ENCODE measurements at regions not wholly inside any gene's neighbourhood (a gene's known extent, or its start where the extent isn't known, plus 50 kb on each side); places are given as distances from the start of the nearest gene placed in this dataset.

GRCh38 chr10:90321132-90321816 lies 536.6 kb downstream of the HTR7 start:
- WGBS (ENCODE audit: insufficient coverage), result 93% methylated on average over 2 of the region's 3 CpGs
- no peak overlapping the region for H3K4me3 Mint-ChIP-seq
- intact Hi-C loops (cut with micrococcal nuclease), result no loop called here
- no peaks in the 10 kb centered on the region for H4K20me1 ChIP-seq (ENCODE audit: control insufficient read depth, insufficient read depth, low read length, poor library complexity, severe bottlenecking)
- CTCF ChIA-PET, result no interaction called here
- H3K27ac Mint-ChIP-seq, result no peak overlapping the region
- H3K36me3 ChIP-seq (replicated peaks in 1 of 2; ENCODE audit: control extremely low read depth in 1 of 2, control insufficient read depth in 1 of 2, extremely low read depth in 1 of 2, insufficient read depth in 2 of 2, low read length in 1 of 2), result no peaks in the 10 kb centered on the region
- no peak overlapping the region for H2AFZ ChIP-seq (ENCODE audit: insufficient read depth, low read depth, low read length, poor library complexity, severe bottlenecking)
- no peaks in the 10 kb centered on the region for H3K27me3 ChIP-seq (replicated peaks in 1 of 4; ENCODE audit: control extremely low read depth in 1 of 4, control insufficient read depth in 3 of 4, insufficient read depth in 4 of 4, low read length in 3 of 4)
- no peaks in the 10 kb centered on the region for H3K9me3 ChIP-seq (ENCODE audit: control extremely low read depth in 1 of 3, control insufficient read depth in 2 of 3, insufficient read depth in 1 of 3, low read length in 2 of 3)
- no peak for DNase-seq
- H3K79me2 ChIP-seq (ENCODE audit: control insufficient read depth, insufficient read depth, low read length), result no peaks in the 10 kb centered on the region
- no peaks in the 10 kb centered on the region for H3K4me1 ChIP-seq (ENCODE audit: control insufficient read depth in 2 of 2, insufficient read depth in 2 of 2, low read length in 2 of 2)
- H3K4me2 ChIP-seq (replicated peaks; ENCODE audit: low read depth, low read length, poor library complexity, severe bottlenecking), result no peak overlapping the region
- H3K27me3 Mint-ChIP-seq, result peaks cover 21% of the 10 kb centered on the region
- no peak for ATAC-seq (ENCODE audit: low read depth)
- H3K9ac ChIP-seq (ENCODE audit: low read length), result no peak overlapping the region
- H3K27ac ChIP-seq (ENCODE audit: low read length in 2 of 2), result no peak overlapping the region
- TF ChIP-seq EZH2 (IDR thresholded peaks at IDR 0.05; ENCODE audit: borderline replicate concordance, insufficient read depth, low read depth, low read length, poor library complexity, severe bottlenecking), result no peak
- TF ChIP-seq CTCF (IDR thresholded peaks at IDR 0.05), result no peak
- POLR2A ChIA-PET, result no interaction called here
- H3K9me3 Mint-ChIP-seq (ENCODE audit: insufficient read depth), result no peaks in the 10 kb centered on the region
- no peaks in the 10 kb centered on the region for H3K4me1 Mint-ChIP-seq
- H3K4me3 ChIP-seq (ENCODE audit: control extremely low read depth in 1 of 5, extremely low read depth in 1 of 5, insufficient read depth in 1 of 5, low read depth in 2 of 5, low read length in 4 of 5), result no peak overlapping the region

- Histone ChIP-seq H3K9me3 (ENCODE audit: control extremely low read depth in 1 of 3, control insufficient read depth in 2 of 3, insufficient read depth in 1 of 3, low read length in 2 of 3) (no peaks in the 10 kb centered on the region), H3K4me2 (replicated peaks; ENCODE audit: low read depth, low read length, poor library complexity, severe bottlenecking) (no peak overlapping the region), H3K79me2 (ENCODE audit: control insufficient read depth, insufficient read depth, low read length) (no peaks in the 10 kb centered on the region), H3K4me1 (ENCODE audit: control insufficient read depth in 2 of 2, insufficient read depth in 2 of 2, low read length in 2 of 2) (no peaks in the 10 kb centered on the region), H3K36me3 (replicated peaks in 1 of 2; ENCODE audit: control extremely low read depth in 1 of 2, control insufficient read depth in 1 of 2, extremely low read depth in 1 of 2, insufficient read depth in 2 of 2, low read length in 1 of 2) (no peaks in the 10 kb centered on the region), H3K27ac (ENCODE audit: low read length in 2 of 2) (no peak overlapping the region), H3K9ac (ENCODE audit: low read length) (no peak overlapping the region), H2AFZ (ENCODE audit: insufficient read depth, low read depth, low read length, poor library complexity, severe bottlenecking) (no peak overlapping the region), H3K4me3 (ENCODE audit: control extremely low read depth in 1 of 5, extremely low read depth in 1 of 5, insufficient read depth in 1 of 5, low read depth in 2 of 5, low read length in 4 of 5) (no peak overlapping the region), H3K27me3 (replicated peaks in 1 of 4; ENCODE audit: control extremely low read depth in 1 of 4, control insufficient read depth in 3 of 4, insufficient read depth in 4 of 4, low read length in 3 of 4) (no peaks in the 10 kb centered on the region), H4K20me1 (ENCODE audit: control insufficient read depth, insufficient read depth, low read length, poor library complexity, severe bottlenecking) (no peaks in the 10 kb centered on the region)
- no peaks in the 10 kb centered on the region for H3K9me3 Mint-ChIP-seq (ENCODE audit: insufficient read depth)
- peaks cover 14% of the 10 kb centered on the region for H3K27me3 Mint-ChIP-seq
- ATAC-seq (ENCODE audit: low read depth) (no peak), DNase-seq (no peak)
- ChIA-PET CTCF (no interaction called here), POLR2A (no interaction called here)
- intact Hi-C loops (cut with micrococcal nuclease), result no loop called here
- H3K27ac Mint-ChIP-seq, result no peak overlapping the region
- H3K4me3 Mint-ChIP-seq, result no peak overlapping the region
- H3K4me1 Mint-ChIP-seq, result no peaks in the 10 kb centered on the region
- WGBS (ENCODE audit: insufficient coverage), result no CpG with 5 or more reads among the region's 2 CpGs
- no peak for TF ChIP-seq CTCF (IDR thresholded peaks at IDR 0.05)
- TF ChIP-seq EZH2 (IDR thresholded peaks at IDR 0.05; ENCODE audit: borderline replicate concordance, insufficient read depth, low read depth, low read length, poor library complexity, severe bottlenecking), result no peak
Measured at GRCh38 chr10:90326498-90327267, 531.2 kb downstream of the HTR7 start.

Data from B cell (primary cell).